Neural progenitor cell (in vitro differentiated cells): ENCODE measurements at regions not wholly inside any gene's neighbourhood (a gene's known extent, or its start where the extent isn't known, plus 50 kb on each side); places are given as distances from the start of the nearest gene placed in this dataset.

Experiments used
- CTCF ChIP-seq: fragments of 200-600 bp; sonication (generic); IDR thresholded peaks from 2 replicates; pipeline ENCODE4 v1.5.1; 2017; ENCODE audit warnings: antibody characterized with exemption, mild to moderate bottlenecking
- EZH2 ChIP-seq: fragments of 200-600 bp; sonication (generic); IDR thresholded peaks from 2 replicates; pipeline ENCODE4 v1.6.1; 2017; ENCODE audit warnings: antibody characterized with exemption, mild to moderate bottlenecking, moderate library complexity

GRCh38 chr2:853203-853870 is 97.3 kb upstream of the SNTG2 start:
- TF ChIP-seq CTCF (no peak), EZH2 (no peak)
